DMS79 treated with DMSO at 0.1 percent for 48 hours (cell line): ENCODE measurements at regions not wholly inside any gene's neighbourhood (a gene's known extent, or its start where the extent isn't known, plus 50 kb on each side); places are given as distances from the start of the nearest gene placed in this dataset.
A peak's percentile ranks its signal among the peaks of the same experiment; 100 is the strongest.

Experiments used
- DNase-seq: peaks from one replicate; lab custom pipeline; 2025; lab: John Stamatoyannopoulos, UW

GRCh38 chr21:35843911-35844667 is 216.2 kb downstream of the SETD4 start:
- DNase-seq, result no peak

- DNase-seq, result no peak
Measured at GRCh38 chr21:35840949-35841348, 219.4 kb downstream of the SETD4 start.

- DNase-seq, result peak; percentile 68
Measured at GRCh38 chr21:35840197-35840799, 220.0 kb downstream of the SETD4 start.

- no peak for DNase-seq
Measured at GRCh38 chr21:35838987-35839763, 221.2 kb downstream of the SETD4 start.

GRCh38 chr21:35838350-35838749 is 222.0 kb downstream of the SETD4 start:
- no peak for DNase-seq

GRCh38 chr21:35833991-35834390 is 226.3 kb downstream of the SETD4 start:
- no peak for DNase-seq

- no peak for DNase-seq
Measured at GRCh38 chr21:35833388-35833787, 226.9 kb downstream of the SETD4 start.

- DNase-seq, result no peak
Measured at GRCh38 chr21:35831230-35831629, 229.1 kb downstream of the SETD4 start.

GRCh38 chr21:35829067-35829466 is 231.3 kb downstream of the SETD4 start:
- peak; percentile 93 for DNase-seq

GRCh38 chr21:35828161-35828560 is 232.2 kb downstream of the SETD4 start:
- no peak for DNase-seq

- no peak for DNase-seq
Measured at GRCh38 chr21:35827004-35827403, 233.3 kb downstream of the SETD4 start.

GRCh38 chr21:35825370-35826353 is 234.7 kb downstream of the SETD4 start:
- DNase-seq, result no peak

- no peak for DNase-seq
Measured at GRCh38 chr21:35824136-35824535, 236.2 kb downstream of the SETD4 start.

- peak; percentile 28 for DNase-seq
Measured at GRCh38 chr21:35819134-35819533, 241.2 kb downstream of the SETD4 start.

GRCh38 chr21:35818597-35818996 is 241.7 kb downstream of the SETD4 start:
- no peak for DNase-seq

GRCh38 chr21:35814858-35815619 is 245.3 kb downstream of the SETD4 start:
- peak; percentile 9 for DNase-seq

GRCh38 chr21:35812679-35813078 is 247.6 kb downstream of the SETD4 start:
- no peak for DNase-seq

- DNase-seq, result no peak
Measured at GRCh38 chr21:35811191-35811806, 249.0 kb downstream of the SETD4 start.

GRCh38 chr21:35810431-35810970 is 249.8 kb downstream of the SETD4 start:
- DNase-seq, result no peak

- no peak for DNase-seq
Measured at GRCh38 chr21:35801391-35801790, 258.9 kb downstream of the SETD4 start.
